ENCODE measurements at regions not wholly inside any gene's neighbourhood (a gene's known extent, or its start where the extent isn't known, plus 50 kb on each side); places are given as distances from the start of the nearest gene placed in this dataset.

GRCh38 chr7:118974836-118975235 is 750.3 kb downstream of the ANKRD7 start:
- H3K9ac ChIP-seq (ENCODE audit: low read length) = no peak overlapping the region
- TF ChIP-seq CTCF (IDR thresholded peaks at IDR 0.05; ENCODE audit: insufficient read depth, low read length, poor library complexity, severe bottlenecking) (no peak), EZH2phosphoT487 (conservative IDR thresholded peaks at IDR 0.05; ENCODE audit: low read length) (no peak)
- no peaks in the 10 kb centered on the region for H3K36me3 ChIP-seq (ENCODE audit: low read length)
- no peaks in the 10 kb centered on the region for H4K20me1 ChIP-seq (ENCODE audit: low read depth, low read length)
- H3K9me2 ChIP-seq (replicated peaks; ENCODE audit: insufficient read depth, low read length) = no peaks in the 10 kb centered on the region
- H3K9me3 ChIP-seq (ENCODE audit: insufficient read depth, low read length) = no peaks in the 10 kb centered on the region
- no peaks in the 10 kb centered on the region for H3F3A ChIP-seq (ENCODE audit: insufficient read depth)
- no peak overlapping the region for H3K4me3 ChIP-seq (ENCODE audit: insufficient read depth, low read length, poor library complexity, severe bottlenecking)
- H3K4me2 ChIP-seq (ENCODE audit: low read depth, low read length, poor library complexity, severe bottlenecking) = no peak overlapping the region
- H3K27me3 ChIP-seq (ENCODE audit: low read length) = no peaks in the 10 kb centered on the region
- no peaks in the 10 kb centered on the region for H3K79me2 ChIP-seq (ENCODE audit: insufficient read depth, low read length)
- no peak overlapping the region for H3K27ac ChIP-seq (ENCODE audit: low read depth, low read length)
- H2AFZ ChIP-seq (ENCODE audit: low read depth, low read length, severe bottlenecking) = no peak overlapping the region

- Histone ChIP-seq H3K9me2 (replicated peaks; ENCODE audit: insufficient read depth, low read length) (no peaks in the 10 kb centered on the region), H3K4me3 (ENCODE audit: insufficient read depth, low read length, poor library complexity, severe bottlenecking) (no peak overlapping the region), H3K4me2 (ENCODE audit: low read depth, low read length, poor library complexity, severe bottlenecking) (no peak overlapping the region), H3K27me3 (ENCODE audit: low read length) (no peaks in the 10 kb centered on the region), H3K79me2 (ENCODE audit: insufficient read depth, low read length) (no peaks in the 10 kb centered on the region), H3K27ac (ENCODE audit: low read depth, low read length) (no peak overlapping the region), H3F3A (ENCODE audit: insufficient read depth) (no peaks in the 10 kb centered on the region), H4K20me1 (ENCODE audit: low read depth, low read length) (no peaks in the 10 kb centered on the region), H3K36me3 (ENCODE audit: low read length) (no peaks in the 10 kb centered on the region), H2AFZ (ENCODE audit: low read depth, low read length, severe bottlenecking) (no peak overlapping the region), H3K9ac (ENCODE audit: low read length) (no peak overlapping the region), H3K9me3 (ENCODE audit: insufficient read depth, low read length) (no peaks in the 10 kb centered on the region)
- TF ChIP-seq CTCF (IDR thresholded peaks at IDR 0.05; ENCODE audit: insufficient read depth, low read length, poor library complexity, severe bottlenecking) (no peak), EZH2phosphoT487 (conservative IDR thresholded peaks at IDR 0.05; ENCODE audit: low read length) (no peak)
Observed at GRCh38 chr7:118995350-118995749, 770.8 kb downstream of the ANKRD7 start.

- H3K4me3 ChIP-seq (ENCODE audit: insufficient read depth, low read length, poor library complexity, severe bottlenecking) = no peak overlapping the region
- no peaks in the 10 kb centered on the region for H3F3A ChIP-seq (ENCODE audit: insufficient read depth)
- no peaks in the 10 kb centered on the region for H3K79me2 ChIP-seq (ENCODE audit: insufficient read depth, low read length)
- no peaks in the 10 kb centered on the region for H3K9me2 ChIP-seq (replicated peaks; ENCODE audit: insufficient read depth, low read length)
- no peak overlapping the region for H2AFZ ChIP-seq (ENCODE audit: low read depth, low read length, severe bottlenecking)
- no peak overlapping the region for H3K9ac ChIP-seq (ENCODE audit: low read length)
- H3K27ac ChIP-seq (ENCODE audit: low read depth, low read length) = no peak overlapping the region
- TF ChIP-seq CTCF (IDR thresholded peaks at IDR 0.05; ENCODE audit: insufficient read depth, low read length, poor library complexity, severe bottlenecking) (no peak), EZH2phosphoT487 (conservative IDR thresholded peaks at IDR 0.05; ENCODE audit: low read length) (no peak)
- no peaks in the 10 kb centered on the region for H3K27me3 ChIP-seq (ENCODE audit: low read length)
- H3K9me3 ChIP-seq (ENCODE audit: insufficient read depth, low read length) = no peaks in the 10 kb centered on the region
- H4K20me1 ChIP-seq (ENCODE audit: low read depth, low read length) = no peaks in the 10 kb centered on the region
- H3K4me2 ChIP-seq (ENCODE audit: low read depth, low read length, poor library complexity, severe bottlenecking) = no peak overlapping the region
- H3K36me3 ChIP-seq (ENCODE audit: low read length) = no peaks in the 10 kb centered on the region
Observed at GRCh38 chr7:119007236-119007635, 782.7 kb downstream of the ANKRD7 start.
